ENCODE measurements at regions not wholly inside any gene's neighbourhood (a gene's known extent, or its start where the extent isn't known, plus 50 kb on each side); places are given as distances from the start of the nearest gene placed in this dataset.

- WGBS: 82% methylated on average over 1 of the region's 1 CpG
Measured at GRCh38 chr1:14362331-14362730, 236.2 kb upstream of the KAZN start.

GRCh38 chr1:14363036-14363590, 235.4 kb upstream of the KAZN start:
- Histone ChIP-seq H3K27ac (no peak overlapping the region), H3K27me3 (no peaks in the 10 kb centered on the region), H3K36me3 (no peaks in the 10 kb centered on the region), H3K4me3 (no peak overlapping the region), H3K4me1 (peaks cover 29% of the 10 kb centered on the region), H3K9me3 (no peaks in the 10 kb centered on the region)
- TF ChIP-seq POLR2AphosphoS5 (IDR thresholded peaks at IDR 0.05): no peak
- no peak for TF ChIP-seq EP300 (IDR thresholded peaks at IDR 0.05)
- no peak for TF ChIP-seq POLR2A (IDR thresholded peaks at IDR 0.05)
- TF ChIP-seq CTCF (IDR thresholded peaks at IDR 0.05): no peak
- no peak for DNase-seq (ENCODE audit: low spot score in 2 of 2)
- WGBS: 60% methylated on average over 5 of the region's 5 CpGs

More at GRCh38 chr1:14362331-14362730, 236.2 kb upstream of the KAZN start:
- no peaks in the 10 kb centered on the region for H3K36me3 ChIP-seq
- H3K4me1 ChIP-seq: peaks cover 29% of the 10 kb centered on the region
- no peaks in the 10 kb centered on the region for H3K27me3 ChIP-seq
- H3K4me3 ChIP-seq: no peak overlapping the region
- no peak overlapping the region for H3K27ac ChIP-seq
- no peak for DNase-seq (ENCODE audit: low spot score in 2 of 2)
- TF ChIP-seq POLR2A (IDR thresholded peaks at IDR 0.05) (no peak), EP300 (IDR thresholded peaks at IDR 0.05) (no peak), POLR2AphosphoS5 (IDR thresholded peaks at IDR 0.05) (no peak)
- H3K9me3 ChIP-seq: no peaks in the 10 kb centered on the region

GRCh38 chr1:14363707-14364413, 234.6 kb upstream of the KAZN start:
- Histone ChIP-seq H3K36me3 (no peaks in the 10 kb centered on the region), H3K4me1 (peaks cover 29% of the 10 kb centered on the region), H3K27me3 (no peaks in the 10 kb centered on the region), H3K9me3 (no peaks in the 10 kb centered on the region), H3K4me3 (no peak overlapping the region), H3K27ac (no peak overlapping the region)
- no peak for DNase-seq (ENCODE audit: low spot score in 2 of 2)
- TF ChIP-seq EP300 (IDR thresholded peaks at IDR 0.05) (no peak), POLR2A (IDR thresholded peaks at IDR 0.05) (no peak), CTCF (IDR thresholded peaks at IDR 0.05) (no peak), POLR2AphosphoS5 (IDR thresholded peaks at IDR 0.05) (no peak)
- 67% methylated on average over 11 of the region's 11 CpGs for WGBS

GRCh38 chr1:14365301-14365988, 233.0 kb upstream of the KAZN start:
- H3K4me1 ChIP-seq: peaks cover 29% of the 10 kb centered on the region
- H3K9me3 ChIP-seq: no peaks in the 10 kb centered on the region
- H3K27ac ChIP-seq: peak overlapping the region; percentile 29
- no peaks in the 10 kb centered on the region for H3K36me3 ChIP-seq
- 43% methylated on average over 11 of the region's 13 CpGs for WGBS
- no peak overlapping the region for H3K4me3 ChIP-seq
- TF ChIP-seq POLR2A (IDR thresholded peaks at IDR 0.05): no peak
- TF ChIP-seq CTCF (IDR thresholded peaks at IDR 0.05): no peak
- TF ChIP-seq POLR2AphosphoS5 (IDR thresholded peaks at IDR 0.05): peak in 1 of 3 donors; percentile 39
- H3K27me3 ChIP-seq: peaks cover 5% of the 10 kb centered on the region
- DNase-seq (ENCODE audit: low spot score in 2 of 2): no peak

GRCh38 chr1:14366091-14367018, 232.1 kb upstream of the KAZN start:
- no peak for TF ChIP-seq CTCF (IDR thresholded peaks at IDR 0.05)
- TF ChIP-seq POLR2A (IDR thresholded peaks at IDR 0.05): no peak
- no peak for TF ChIP-seq POLR2AphosphoS5 (IDR thresholded peaks at IDR 0.05)
- no peak for TF ChIP-seq EP300 (IDR thresholded peaks at IDR 0.05)
- no peaks in the 10 kb centered on the region for H3K36me3 ChIP-seq
- no peak for DNase-seq (ENCODE audit: low spot score in 2 of 2)
- 22% methylated on average over 18 of the region's 18 CpGs for WGBS
- H3K4me3 ChIP-seq: no peak overlapping the region
- H3K27ac ChIP-seq: peak overlapping the region; percentile 29
- peaks cover 20% of the 10 kb centered on the region for H3K4me1 ChIP-seq
- H3K9me3 ChIP-seq: no peaks in the 10 kb centered on the region
- H3K27me3 ChIP-seq: peaks cover 5% of the 10 kb centered on the region
